Smooth muscle cell (in vitro differentiated cells): ENCODE measurements at regions not wholly inside any gene's neighbourhood (a gene's known extent, or its start where the extent isn't known, plus 50 kb on each side); places are given as distances from the start of the nearest gene placed in this dataset.

Experiments
- DNase-seq: peaks from one replicate; lab custom pipeline; 2025; ENCODE audit not compliant: unreplicated experiment; lab: John Stamatoyannopoulos, UW
- H2AFZ ChIP-seq: fragments of 200-600 bp; sonication (generic); 2 replicates; pipeline ENCODE4 v1.6.0; 2016; ENCODE audit warnings: antibody characterized with exemption, low read depth, mild to moderate bottlenecking
- H3F3A ChIP-seq: fragments of 200-600 bp; sonication (generic); 2 replicates; pipeline ENCODE4 v1.6.0; 2017; ENCODE audit warnings: antibody characterized with exemption, low read depth
- H3K27ac ChIP-seq: fragments of 200-600 bp; sonication (generic); 2 replicates; pipeline ENCODE4 v1.5.1; 2016; ENCODE audit warnings: low read depth, mild to moderate bottlenecking
- H3K27me3 ChIP-seq: fragments of 200-600 bp; sonication (generic); 2 replicates; pipeline ENCODE4 v1.6.1; 2016; ENCODE audit warnings: low read depth, mild to moderate bottlenecking
- H3K36me3 ChIP-seq: fragments of 200-600 bp; sonication (generic); 2 replicates; pipeline ENCODE4 v1.5.1; 2016; ENCODE audit warnings: low read depth
- H3K4me1 ChIP-seq: fragments of 200-600 bp; sonication (generic); 2 replicates; pipeline ENCODE4 v1.5.1; 2016; ENCODE audit warnings: low read depth
- H3K4me2 ChIP-seq: fragments of 200-600 bp; sonication (generic); 2 replicates; pipeline ENCODE4 v1.6.0; 2016; ENCODE audit warnings: mild to moderate bottlenecking
- H3K4me3 ChIP-seq: fragments of 200-600 bp; sonication (generic); 2 replicates; pipeline ENCODE4 v1.5.1; 2016; ENCODE audit warnings: mild to moderate bottlenecking
- H3K79me2 ChIP-seq: fragments of 200-600 bp; sonication (generic); 2 replicates; pipeline ENCODE4 v1.6.0; 2016; ENCODE audit warnings: low read depth, mild to moderate bottlenecking
- H3K9ac ChIP-seq: fragments of 200-600 bp; sonication (generic); 2 replicates; pipeline ENCODE4 v1.6.0; 2016; ENCODE audit warnings: low read depth
- H3K9me3 ChIP-seq: fragments of 200-600 bp; sonication (generic); replicated peaks from 2 replicates; pipeline ENCODE4 v1.5.1; 2016; ENCODE audit warnings: low read depth
- H4K20me1 ChIP-seq: fragments of 200-600 bp; sonication (generic); 2 replicates; pipeline ENCODE4 v1.6.0; 2016; ENCODE audit warnings: low read depth
- WGBS: methylation state at CpG from one replicate; pipeline ENCODE4 v1.1.7; 2016; ENCODE audit warnings: low lambda C conversion rate; 5-methylcytosine and 5-hydroxymethylcytosine counted together
- TF ChIP-seq, protein P1 (sequence below): fragments of 200-600 bp; sonication (generic); IDR thresholded peaks from 2 replicates; pipeline ENCODE4 v1.5.1; 2017; ENCODE audit warnings: borderline replicate concordance, mild to moderate bottlenecking, antibody characterized with exemption; ENCODE audit not compliant: insufficient read depth, poor library complexity, severe bottlenecking

DNA sequence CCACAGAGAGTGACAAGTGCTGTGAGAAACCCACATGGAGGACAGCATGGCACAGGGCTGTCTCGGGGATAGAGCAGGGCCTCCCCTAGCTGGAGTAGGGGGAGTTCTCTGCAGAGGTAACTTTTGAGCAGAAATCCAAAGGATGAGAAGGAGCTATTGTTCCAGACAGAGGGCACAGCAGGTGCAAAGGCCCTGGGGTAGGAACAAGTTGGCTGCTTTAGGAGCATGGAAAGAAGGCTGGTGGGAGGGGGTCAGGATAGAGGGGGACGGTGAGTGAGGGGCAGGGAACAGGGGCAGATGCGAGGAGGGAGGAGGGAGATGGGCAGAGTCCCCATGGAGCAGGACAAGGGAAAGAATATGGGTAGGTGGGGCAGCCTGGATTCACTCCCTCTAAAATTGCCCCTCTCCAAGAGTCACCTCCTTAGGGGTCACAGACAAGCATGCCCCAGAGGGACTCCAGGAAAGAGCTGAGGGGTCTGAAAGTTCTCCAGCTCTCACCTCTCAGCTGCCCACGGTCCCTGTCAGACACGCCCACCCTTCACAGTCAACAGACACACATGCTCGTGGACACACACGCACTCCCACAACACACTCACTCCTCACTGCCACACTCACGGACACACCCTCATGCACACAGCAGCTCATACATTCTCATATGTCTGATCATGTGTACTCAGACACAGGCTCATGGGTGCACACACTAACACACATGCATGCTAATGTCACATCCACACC lies 110.7 kb downstream of the LITAF start:
- TF ChIP-seq, protein P1, sequence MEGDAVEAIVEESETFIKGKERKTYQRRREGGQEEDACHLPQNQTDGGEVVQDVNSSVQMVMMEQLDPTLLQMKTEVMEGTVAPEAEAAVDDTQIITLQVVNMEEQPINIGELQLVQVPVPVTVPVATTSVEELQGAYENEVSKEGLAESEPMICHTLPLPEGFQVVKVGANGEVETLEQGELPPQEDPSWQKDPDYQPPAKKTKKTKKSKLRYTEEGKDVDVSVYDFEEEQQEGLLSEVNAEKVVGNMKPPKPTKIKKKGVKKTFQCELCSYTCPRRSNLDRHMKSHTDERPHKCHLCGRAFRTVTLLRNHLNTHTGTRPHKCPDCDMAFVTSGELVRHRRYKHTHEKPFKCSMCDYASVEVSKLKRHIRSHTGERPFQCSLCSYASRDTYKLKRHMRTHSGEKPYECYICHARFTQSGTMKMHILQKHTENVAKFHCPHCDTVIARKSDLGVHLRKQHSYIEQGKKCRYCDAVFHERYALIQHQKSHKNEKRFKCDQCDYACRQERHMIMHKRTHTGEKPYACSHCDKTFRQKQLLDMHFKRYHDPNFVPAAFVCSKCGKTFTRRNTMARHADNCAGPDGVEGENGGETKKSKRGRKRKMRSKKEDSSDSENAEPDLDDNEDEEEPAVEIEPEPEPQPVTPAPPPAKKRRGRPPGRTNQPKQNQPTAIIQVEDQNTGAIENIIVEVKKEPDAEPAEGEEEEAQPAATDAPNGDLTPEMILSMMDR: no peak
- Histone ChIP-seq H3F3A (no peaks in the 10 kb centered on the region), H3K4me2 (no peak overlapping the region), H3K9me3 (no peaks in the 10 kb centered on the region), H3K27ac (no peak overlapping the region), H3K9ac (no peak overlapping the region), H3K4me3 (no peak overlapping the region), H2AFZ (no peak overlapping the region), H4K20me1 (no peaks in the 10 kb centered on the region), H3K79me2 (no peaks in the 10 kb centered on the region), H3K27me3 (no peaks in the 10 kb centered on the region), H3K4me1 (no peaks in the 10 kb centered on the region), H3K36me3 (no peaks in the 10 kb centered on the region)
- no peak for DNase-seq
- 92% methylated on average over 7 of the region's 8 CpGs for WGBS

DNA sequence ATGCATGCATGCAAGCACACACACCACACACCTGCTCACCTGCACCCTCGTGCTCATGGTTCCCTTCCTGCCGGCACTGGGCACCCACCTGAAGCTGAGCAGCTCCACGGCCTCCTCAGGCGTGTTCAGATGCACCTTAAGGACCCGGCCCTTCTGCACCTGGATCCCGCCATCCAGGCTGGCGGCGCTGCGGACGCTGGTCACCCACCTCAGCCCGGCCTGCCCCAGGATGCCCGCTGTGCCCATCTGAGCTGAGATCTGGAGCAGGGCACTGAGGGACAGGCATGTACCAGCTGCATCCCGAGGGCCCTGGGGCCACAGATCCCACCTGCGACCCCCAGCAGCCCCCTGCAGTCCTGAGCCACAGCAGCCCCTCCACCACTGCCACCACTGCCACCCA lies 110.0 kb downstream of the LITAF start:
- no peaks in the 10 kb centered on the region for H3K79me2 ChIP-seq
- TF ChIP-seq, protein P1: no peak
- WGBS: 95% methylated on average over 14 of the region's 14 CpGs
- H4K20me1 ChIP-seq: no peaks in the 10 kb centered on the region
- H3K4me2 ChIP-seq: no peak overlapping the region
- no peaks in the 10 kb centered on the region for H3K4me1 ChIP-seq
- H3K4me3 ChIP-seq: no peak overlapping the region
- H3K9ac ChIP-seq: no peak overlapping the region
- no peaks in the 10 kb centered on the region for H3K36me3 ChIP-seq
- H3K27ac ChIP-seq: no peak overlapping the region
- no peak overlapping the region for H2AFZ ChIP-seq
- no peak for DNase-seq
- no peaks in the 10 kb centered on the region for H3K27me3 ChIP-seq
- H3F3A ChIP-seq: no peaks in the 10 kb centered on the region
- H3K9me3 ChIP-seq: no peaks in the 10 kb centered on the region

DNA sequence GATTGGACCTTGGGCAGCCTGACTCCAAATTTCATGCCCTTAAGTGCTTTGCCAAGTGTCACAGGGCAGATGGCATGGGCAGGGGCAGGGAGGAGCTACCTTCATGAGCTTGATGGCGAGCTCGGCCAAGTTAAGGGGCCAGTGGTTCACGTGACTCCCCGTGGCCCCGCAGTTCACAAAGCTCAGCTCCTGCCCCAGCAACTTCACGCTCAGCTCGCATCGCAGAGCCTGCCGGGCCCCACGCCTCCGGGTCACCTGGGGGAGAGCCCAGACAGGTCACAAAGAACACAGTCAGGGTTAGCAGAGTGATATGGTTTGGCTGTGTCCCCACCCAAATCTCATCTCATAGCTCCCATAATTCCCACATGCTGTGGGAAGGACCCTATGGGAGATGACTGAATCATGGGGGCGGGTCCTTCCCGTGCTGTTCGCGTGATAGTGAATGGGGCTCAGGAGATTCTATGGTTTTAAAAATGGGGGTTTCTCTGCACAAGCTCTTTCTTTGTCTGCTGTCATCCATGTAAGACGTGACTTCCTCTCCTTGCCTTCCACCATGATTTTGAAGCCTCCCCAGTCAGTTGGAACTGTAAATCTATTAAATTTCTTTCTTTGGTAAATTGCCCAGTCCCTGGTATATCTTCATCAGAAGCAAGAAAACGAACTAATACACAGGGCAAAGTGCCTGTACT lies 108.1 kb downstream of the LITAF start:
- TF ChIP-seq, protein P1: no peak
- no peaks in the 10 kb centered on the region for H3K27me3 ChIP-seq
- DNase-seq: no peak
- no peak overlapping the region for H3K4me3 ChIP-seq
- H2AFZ ChIP-seq: no peak overlapping the region
- H3K4me2 ChIP-seq: no peak overlapping the region
- H3K9ac ChIP-seq: no peak overlapping the region
- H3K79me2 ChIP-seq: no peaks in the 10 kb centered on the region
- 93% methylated on average over 17 of the region's 17 CpGs for WGBS
- no peaks in the 10 kb centered on the region for H3K9me3 ChIP-seq
- H3K36me3 ChIP-seq: no peaks in the 10 kb centered on the region
- no peaks in the 10 kb centered on the region for H3F3A ChIP-seq
- H3K27ac ChIP-seq: no peak overlapping the region
- H4K20me1 ChIP-seq: no peaks in the 10 kb centered on the region
- H3K4me1 ChIP-seq: no peaks in the 10 kb centered on the region
